Sigmoid colon (tissue), 6 donors: ENCODE measurements at regions not wholly inside any gene's neighbourhood (a gene's known extent, or its start where the extent isn't known, plus 50 kb on each side); places are given as distances from the start of the nearest gene placed in this dataset.

Experiments used
- DNase-seq: peaks from one replicate; pipeline ENCODE4 v3.0.0-alpha.2; 2019
- H3K27ac ChIP-seq, 4 donors: fragments of 200-600 bp; sonication (generic); one replicate each; pipeline ENCODE4 v1.5.1; 2016 to 2019; ENCODE audit warnings: mild to moderate bottlenecking in 1 of 4
- H3K27me3 ChIP-seq, 3 donors: fragments of 200-600 bp; sonication (generic); one replicate each; pipeline ENCODE4 v1.5.1; 2019; ENCODE audit warnings: mild to moderate bottlenecking in 1 of 3
- H3K36me3 ChIP-seq, 4 donors: fragments of 200-600 bp; sonication (generic); one replicate each; pipeline ENCODE4 v1.5.1; 2016 to 2019
- H3K4me1 ChIP-seq, 4 donors: fragments of 200-600 bp; sonication (generic); one replicate each; pipeline ENCODE4 v1.5.1; 2017 to 2019
- H3K4me3 ChIP-seq, 4 donors: fragments of 200-600 bp; sonication (generic); one replicate each; pipeline ENCODE4 v1.5.1; 2017 to 2019; ENCODE audit warnings: mild to moderate bottlenecking in 2 of 4, moderate library complexity in 1 of 4
- H3K9me3 ChIP-seq, 4 donors: fragments of 200-600 bp in 3 of 4; sonication (generic) in 3 of 4; one replicate each; pipeline versions ENCODE4 v1.5.1 to v1.6.1; 2013 to 2019
- CTCF ChIP-seq, 4 experiments: fragments of 450-650 bp in 3 of 4; fragments of 200-600 bp in 1 of 4; IDR thresholded peaks; one replicate each; pipeline ENCODE4 v1.5.1; 2016 to 2019; ENCODE audit warnings: antibody characterized with exemption in 4 of 4, mild to moderate bottlenecking in 3 of 4, moderate library complexity in 2 of 4
- EP300 ChIP-seq, 4 donors: sonication (generic); formaldehyde crosslinking; IDR thresholded peaks; one replicate each; pipeline ENCODE4 v1.6.1; 2017; ENCODE audit warnings: antibody characterized with exemption in 4 of 4
- POLR2A ChIP-seq, 2 donors: fragments of 450-650 bp; IDR thresholded peaks; one replicate each; pipeline ENCODE4 v1.6.1; 2016; ENCODE audit warnings: antibody characterized with exemption in 2 of 2, mild to moderate bottlenecking in 2 of 2, moderate library complexity in 2 of 2
- POLR2AphosphoS5 ChIP-seq, 4 donors: sonication (generic); formaldehyde crosslinking; IDR thresholded peaks; one replicate each; pipeline ENCODE4 v1.6.1; 2017; ENCODE audit warnings: antibody characterized with exemption in 4 of 4
- WGBS, 2 donors: extraction: QIAGEN DNeasy Blood & Tissue Kit; methylation state at CpG; one replicate each; pipeline ENCODE4 v1.1.7; 2013; 5-methylcytosine and 5-hydroxymethylcytosine counted together
- intact Hi-C: fragments of 100-400 bp; cut with DNase I; formaldehyde crosslinking; loops from one replicate; pipeline ENCODE4 v1.15.1; 2023
- donor health status: healthy with polysubstance abuse.
- donor health status: healthy.

- Histone ChIP-seq H3K27me3 (no peaks in the 10 kb centered on the region), H3K4me1 (peaks cover 0 to 10% (median 5%) of the 10 kb centered on the region in 4 donors), H3K27ac (no peak overlapping the region), H3K9me3 (peaks cover 0 to 4% (median 0%) of the 10 kb centered on the region in 4 donors), H3K36me3 (no peaks in the 10 kb centered on the region), H3K4me3 (no peak overlapping the region)
- intact Hi-C loops: no loop called here
- 64 to 73% methylated on average over 2 of the region's 2 CpGs for WGBS, 2 donors
- no peak for DNase-seq
- no peak for TF ChIP-seq EP300 (IDR thresholded peaks at IDR 0.05)
- no peak for TF ChIP-seq CTCF (IDR thresholded peaks at IDR 0.05)
- no peak for TF ChIP-seq POLR2A (IDR thresholded peaks at IDR 0.05)
- TF ChIP-seq POLR2AphosphoS5 (IDR thresholded peaks at IDR 0.05): no peak
These were observed 97.4 kb downstream of the HINT1 start for GRCh38 chr5:131067636-131068035.

DNA sequence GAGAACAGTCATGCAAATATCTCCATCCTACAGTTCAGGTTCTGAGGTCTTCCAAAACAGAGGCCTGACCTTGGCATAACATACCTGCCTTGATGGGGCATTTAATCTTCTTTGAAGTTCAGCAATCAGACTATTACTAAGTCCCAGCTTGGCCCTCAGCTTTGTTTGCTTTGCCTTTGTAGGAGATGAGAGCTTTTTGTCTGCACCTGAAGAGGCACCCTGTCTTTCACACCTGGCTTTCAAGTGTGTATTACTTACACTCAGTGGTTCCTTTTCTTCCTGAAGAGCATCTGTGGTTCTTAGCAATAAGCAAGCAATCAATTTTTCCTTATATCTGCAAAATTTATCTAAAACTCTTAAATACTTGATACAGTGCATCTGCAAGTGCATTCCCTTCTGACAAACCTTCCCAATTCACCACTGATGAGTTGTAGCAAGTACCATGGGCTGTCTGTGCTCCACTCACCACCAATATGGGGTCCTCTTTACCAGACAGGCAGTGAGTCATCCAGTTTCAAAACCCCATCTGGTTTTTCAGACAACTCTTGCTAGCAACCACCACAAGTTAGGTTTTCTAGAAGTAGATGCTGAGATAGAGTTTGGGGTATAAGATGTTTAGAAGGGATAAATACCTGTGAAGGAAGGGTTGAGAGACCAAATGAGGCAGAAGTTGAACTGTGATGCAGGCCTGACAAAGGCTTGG lies 100.2 kb downstream of the HINT1 start:
- H3K27me3 ChIP-seq: no peaks in the 10 kb centered on the region
- H3K4me3 ChIP-seq: no peak overlapping the region
- no peak for DNase-seq
- TF ChIP-seq CTCF (IDR thresholded peaks at IDR 0.05) (no peak), POLR2AphosphoS5 (IDR thresholded peaks at IDR 0.05) (no peak), POLR2A (IDR thresholded peaks at IDR 0.05) (no peak), EP300 (IDR thresholded peaks at IDR 0.05) (no peak)
- H3K4me1 ChIP-seq: peaks cover 0 to 9% (median 5%) of the 10 kb centered on the region in 4 donors
- H3K9me3 ChIP-seq: peaks cover 0 to 4% (median 0%) of the 10 kb centered on the region in 4 donors
- intact Hi-C loops: no loop called here
- no peaks in the 10 kb centered on the region for H3K36me3 ChIP-seq
- H3K27ac ChIP-seq: no peak overlapping the region

- DNase-seq: no peak
- TF ChIP-seq CTCF (IDR thresholded peaks at IDR 0.05): no peak
- Histone ChIP-seq H3K4me1 (no peaks in the 10 kb centered on the region), H3K27ac (no peak overlapping the region), H3K36me3 (no peaks in the 10 kb centered on the region), H3K4me3 (no peak overlapping the region), H3K27me3 (no peaks in the 10 kb centered on the region), H3K9me3 (peaks cover 0 to 5% (median 0%) of the 10 kb centered on the region in 4 donors)
- intact Hi-C loops: no loop called here
- 84 to 88% methylated on average over 2 of the region's 2 CpGs for WGBS, 2 donors
These were observed 122.9 kb downstream of the HINT1 start for GRCh38 chr5:131042021-131042789.

- no peak for DNase-seq
- no peaks in the 10 kb centered on the region for H3K36me3 ChIP-seq
- intact Hi-C loops: no loop called here
- H3K27ac ChIP-seq: no peak overlapping the region
- TF ChIP-seq EP300 (IDR thresholded peaks at IDR 0.05) (no peak), CTCF (IDR thresholded peaks at IDR 0.05) (no peak), POLR2A (IDR thresholded peaks at IDR 0.05) (no peak), POLR2AphosphoS5 (IDR thresholded peaks at IDR 0.05) (no peak)
- H3K4me3 ChIP-seq: no peak overlapping the region
- H3K27me3 ChIP-seq: no peaks in the 10 kb centered on the region
- WGBS, 2 donors: 93 to 96% methylated on average over 2 of the region's 2 CpGs
- no peaks in the 10 kb centered on the region for H3K4me1 ChIP-seq
- H3K9me3 ChIP-seq: no peaks in the 10 kb centered on the region
These were observed 141.6 kb downstream of the HINT1 start for GRCh38 chr5:131023498-131023865.
